H9 (cell line): ENCODE measurements at regions not wholly inside any gene's neighbourhood (a gene's known extent, or its start where the extent isn't known, plus 50 kb on each side); places are given as distances from the start of the nearest gene placed in this dataset.

Source experiments
- DNase-seq: peaks from one replicate; pipeline ENCODE4 v3.0.0-alpha.2; 2017
- H2AFZ ChIP-seq: one replicate; pipeline ENCODE4 v1.6.1; 2013; ENCODE audit warnings: mild to moderate bottlenecking, low read length, control low read depth, moderate library complexity
- H2AK5ac ChIP-seq: 2 replicates; pipeline ENCODE4 v1.6.1; 2013; ENCODE audit warnings: low read length, control low read depth, mixed read lengths; ENCODE audit not compliant: insufficient read length
- H2BK120ac ChIP-seq: one replicate; pipeline ENCODE4 v1.6.1; 2013; ENCODE audit warnings: low read depth, mild to moderate bottlenecking, low read length, control low read depth, inconsistent platforms; ENCODE audit not compliant: poor library complexity, severe bottlenecking
- H2BK12ac ChIP-seq: 2 replicates; pipeline ENCODE4 v1.6.1; 2013; ENCODE audit warnings: low read length, control low read depth, mixed read lengths, low read depth; ENCODE audit not compliant: insufficient read length
- H2BK15ac ChIP-seq: 2 replicates; pipeline ENCODE4 v1.6.1; 2013; ENCODE audit warnings: low read depth, low read length, control low read depth
- H2BK20ac ChIP-seq: one replicate; pipeline ENCODE4 v1.6.1; 2013; ENCODE audit warnings: low read depth, mild to moderate bottlenecking, low read length, control low read depth, inconsistent platforms; ENCODE audit not compliant: poor library complexity, severe bottlenecking
- H2BK5ac ChIP-seq: 2 replicates; pipeline ENCODE4 v1.6.1; 2013; ENCODE audit warnings: low read length, control low read depth, mixed read lengths; ENCODE audit not compliant: insufficient read length
- H3K14ac ChIP-seq: 2 replicates; pipeline ENCODE4 v1.6.1; 2013; ENCODE audit warnings: low read length, control low read depth; ENCODE audit not compliant: insufficient read depth
- H3K18ac ChIP-seq: 2 replicates; pipeline ENCODE4 v1.6.1; 2013; ENCODE audit warnings: low read depth, mild to moderate bottlenecking, mixed read lengths, low read length, control low read depth; ENCODE audit not compliant: insufficient read length
- H3K23ac ChIP-seq: 2 replicates; pipeline ENCODE4 v1.6.1; 2013; ENCODE audit warnings: low read length, control low read depth, mixed read lengths, low read depth; ENCODE audit not compliant: insufficient read length
- H3K23me2 ChIP-seq: 2 replicates; pipeline ENCODE4 v1.6.1; 2013; ENCODE audit warnings: low read depth, mild to moderate bottlenecking, mixed read lengths, low read length, control low read depth; ENCODE audit not compliant: insufficient read length, poor library complexity, severe bottlenecking
- H3K27ac ChIP-seq: 2 replicates; pipeline ENCODE4 v1.5.1; 2013; ENCODE audit warnings: low read length, control low read depth, mixed read lengths, low read depth; ENCODE audit not compliant: insufficient read length
- H3K27me3 ChIP-seq: 2 replicates; pipeline ENCODE4 v1.6.1; 2013; ENCODE audit warnings: low read length, control low read depth, inconsistent platforms; ENCODE audit not compliant: insufficient read depth
- H3K4ac ChIP-seq: 2 replicates; pipeline ENCODE4 v1.6.1; 2013; ENCODE audit warnings: low read depth, mild to moderate bottlenecking, control low read depth, inconsistent platforms, low read length, moderate library complexity
- H3K4me1 ChIP-seq: 2 replicates; pipeline ENCODE4 v1.6.1; 2013; ENCODE audit warnings: low read length, control low read depth, inconsistent platforms; ENCODE audit not compliant: insufficient read depth
- H3K4me2 ChIP-seq: 2 replicates; pipeline ENCODE4 v1.6.1; 2013; ENCODE audit warnings: low read length, control low read depth, mixed read lengths; ENCODE audit not compliant: insufficient read length, insufficient read depth
- H3K56ac ChIP-seq: 2 replicates; pipeline ENCODE4 v1.6.1; 2013; ENCODE audit warnings: low read depth, mild to moderate bottlenecking, mixed read lengths, low read length, control low read depth; ENCODE audit not compliant: insufficient read length
- H3K79me1 ChIP-seq: 2 replicates; pipeline ENCODE4 v1.6.1; 2013; ENCODE audit warnings: low read depth, mild to moderate bottlenecking, moderate library complexity, low read length, control low read depth, inconsistent platforms; ENCODE audit not compliant: insufficient read depth, poor library complexity, severe bottlenecking
- H3K79me2 ChIP-seq: 2 replicates; pipeline ENCODE4 v1.6.1; 2013; ENCODE audit warnings: low read length, control low read depth, inconsistent platforms; ENCODE audit not compliant: insufficient read depth
- H3K9ac ChIP-seq: 2 replicates; pipeline ENCODE4 v1.6.1; 2013; ENCODE audit warnings: low read length, control low read depth, mixed read lengths; ENCODE audit not compliant: insufficient read length; ENCODE audit errors: extremely low read depth
- H3K9me3 ChIP-seq: one replicate; pipeline ENCODE4 v1.6.1; 2013; ENCODE audit warnings: low read depth, low read length, inconsistent platforms; ENCODE audit not compliant: control insufficient read depth
- H3T11ph ChIP-seq: one replicate; pipeline ENCODE4 v1.6.1; 2013; ENCODE audit warnings: mild to moderate bottlenecking, low read length, control low read depth, inconsistent platforms
- H4K20me1 ChIP-seq: one replicate; pipeline ENCODE4 v1.6.1; 2013; ENCODE audit not compliant: control insufficient read depth, insufficient read length, insufficient read depth
- H4K5ac ChIP-seq: 2 replicates; pipeline ENCODE4 v1.6.1; 2013; ENCODE audit warnings: low read depth, mild to moderate bottlenecking, mixed read lengths, low read length, control low read depth; ENCODE audit not compliant: insufficient read length
- H4K8ac ChIP-seq: replicated peaks from 2 replicates; pipeline ENCODE4 v1.6.1; 2013; ENCODE audit warnings: low read length, control low read depth, mixed read lengths, low read depth; ENCODE audit not compliant: insufficient read length
- H4K91ac ChIP-seq: 2 replicates; pipeline ENCODE4 v1.6.1; 2013; ENCODE audit warnings: low read depth, mild to moderate bottlenecking, moderate library complexity, mixed read lengths, low read length, control low read depth; ENCODE audit not compliant: insufficient read length
- H3K27ac Mint-ChIP-seq, 3 experiments: 2 replicates in 2 of 3; 3 replicates in 1 of 3; pipeline ENCODE4 v1.8.0; 2020 to 2021; ENCODE audit warnings: mixed read lengths in 3 of 3, mild to moderate bottlenecking in 1 of 3, moderate library complexity in 1 of 3
- H3K27me3 Mint-ChIP-seq: 2 replicates; pipeline ENCODE4 v1.8.0; 2021; ENCODE audit warnings: low read depth, mild to moderate bottlenecking, moderate library complexity, mixed read lengths
- H3K36me3 Mint-ChIP-seq, 3 experiments: 2 replicates in 2 of 3; 3 replicates in 1 of 3; pipeline ENCODE4 v1.8.0; 2020 to 2021; ENCODE audit warnings: low read depth in 3 of 3, mixed read lengths in 3 of 3; ENCODE audit not compliant: insufficient read depth in 1 of 3
- H3K4me1 Mint-ChIP-seq, 2 experiments: 2 replicates each; pipeline ENCODE4 v1.8.0; 2020; ENCODE audit warnings: mixed read lengths in 2 of 2
- H3K4me3 Mint-ChIP-seq, 2 experiments: 2 replicates in 1 of 2; 3 replicates in 1 of 2; pipeline ENCODE4 v1.8.0; 2020 to 2021; ENCODE audit warnings: mild to moderate bottlenecking in 2 of 2, mixed read lengths in 2 of 2, moderate library complexity in 1 of 2
- H3K9me3 Mint-ChIP-seq, 2 experiments: 2 replicates in 1 of 2; 3 replicates in 1 of 2; pipeline ENCODE4 v1.8.0; 2020; ENCODE audit warnings: mild to moderate bottlenecking in 2 of 2, mixed read lengths in 2 of 2, moderate library complexity in 1 of 2
- WGBS: extraction: QIAGEN DNeasy Blood & Tissue Kit; methylation state at CpG from one replicate; pipeline ENCODE4 v1.1.7; 2013; ENCODE audit warnings: missing lambda C conversion rate, low lambda C conversion rate, mixed read lengths; ENCODE audit not compliant: insufficient read length; ENCODE audit errors: extremely low coverage; 5-methylcytosine and 5-hydroxymethylcytosine counted together
- TF ChIP-seq, protein P1 (sequence below): fragments of 200-600 bp; sonication (generic); conservative IDR thresholded peaks from 3 replicates; pipeline ENCODE4 v1.8.0; 2021; ENCODE audit warnings: antibody characterized with exemption, mild to moderate bottlenecking

DNA sequence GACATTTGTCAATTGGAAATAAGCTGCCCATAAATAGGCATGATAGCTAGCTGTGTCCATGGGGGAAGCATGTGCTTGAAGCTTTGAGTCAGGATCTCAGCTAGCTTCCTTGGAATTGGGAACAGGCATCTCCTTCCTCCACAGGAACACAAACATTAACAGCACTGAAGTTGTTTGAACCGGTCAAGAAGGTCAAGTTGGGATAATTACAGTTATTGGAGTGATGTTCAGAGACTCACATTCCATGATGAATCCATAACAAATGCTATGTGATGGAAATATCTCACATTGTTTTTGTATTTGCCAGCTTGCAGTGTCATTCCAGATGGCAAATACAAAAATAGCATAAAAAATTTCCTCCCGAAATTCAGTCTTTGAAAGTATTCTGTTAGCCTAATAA, 347.6 kb upstream of the SMIM21 start:
- Histone ChIP-seq H3K23me2 (no peaks in the 10 kb centered on the region), H4K20me1 (no peaks in the 10 kb centered on the region), H3K27me3 (no peaks in the 10 kb centered on the region), H3K79me2 (no peaks in the 10 kb centered on the region), H2AFZ (no peak overlapping the region), H3K79me1 (no peaks in the 10 kb centered on the region), H3T11ph (no peak overlapping the region), H2BK12ac (no peak overlapping the region), H4K8ac (no peak overlapping the region), H3K9me3 (no peaks in the 10 kb centered on the region), H2BK20ac (no peak overlapping the region), H2BK120ac (no peak overlapping the region), H2BK5ac (no peak overlapping the region), H3K14ac (no peak overlapping the region), H3K56ac (no peak overlapping the region), H3K4me1 (no peaks in the 10 kb centered on the region), H3K4ac (no peak overlapping the region), H2AK5ac (no peak overlapping the region), H3K9ac (no peak overlapping the region), H3K27ac (no peak overlapping the region), H3K4me2 (no peak overlapping the region), H3K23ac (no peak overlapping the region), H4K91ac (no peak overlapping the region), H3K18ac (no peak overlapping the region), H2BK15ac (no peak overlapping the region), H4K5ac (no peak overlapping the region)
- Mint-ChIP-seq H3K4me1 (peaks cover 4 to 5% of the 10 kb centered on the region in 2 experiments; a peak in 3 of 4 replicates), H3K4me3 (no peak overlapping the region), H3K27ac (no peak overlapping the region; a peak in 1 of 7 replicates), H3K36me3 (no peaks in the 10 kb centered on the region), H3K27me3 (no peaks in the 10 kb centered on the region), H3K9me3 (no peaks in the 10 kb centered on the region)
- no CpG with 5 or more reads among the region's 2 CpGs for WGBS
- TF ChIP-seq, protein P1, sequence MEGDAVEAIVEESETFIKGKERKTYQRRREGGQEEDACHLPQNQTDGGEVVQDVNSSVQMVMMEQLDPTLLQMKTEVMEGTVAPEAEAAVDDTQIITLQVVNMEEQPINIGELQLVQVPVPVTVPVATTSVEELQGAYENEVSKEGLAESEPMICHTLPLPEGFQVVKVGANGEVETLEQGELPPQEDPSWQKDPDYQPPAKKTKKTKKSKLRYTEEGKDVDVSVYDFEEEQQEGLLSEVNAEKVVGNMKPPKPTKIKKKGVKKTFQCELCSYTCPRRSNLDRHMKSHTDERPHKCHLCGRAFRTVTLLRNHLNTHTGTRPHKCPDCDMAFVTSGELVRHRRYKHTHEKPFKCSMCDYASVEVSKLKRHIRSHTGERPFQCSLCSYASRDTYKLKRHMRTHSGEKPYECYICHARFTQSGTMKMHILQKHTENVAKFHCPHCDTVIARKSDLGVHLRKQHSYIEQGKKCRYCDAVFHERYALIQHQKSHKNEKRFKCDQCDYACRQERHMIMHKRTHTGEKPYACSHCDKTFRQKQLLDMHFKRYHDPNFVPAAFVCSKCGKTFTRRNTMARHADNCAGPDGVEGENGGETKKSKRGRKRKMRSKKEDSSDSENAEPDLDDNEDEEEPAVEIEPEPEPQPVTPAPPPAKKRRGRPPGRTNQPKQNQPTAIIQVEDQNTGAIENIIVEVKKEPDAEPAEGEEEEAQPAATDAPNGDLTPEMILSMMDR = no peak
- no peak for DNase-seq
